GM19023 (cell line): ENCODE measurements at regions not wholly inside any gene's neighbourhood (a gene's known extent, or its start where the extent isn't known, plus 50 kb on each side); places are given as distances from the start of the nearest gene placed in this dataset.

Experiments
- ATAC-seq: cut with Tn5 transposase; IDR thresholded peaks from one replicate; pipeline ENCODE4 v1.9.1; 2021; ENCODE audit warnings: mild to moderate bottlenecking, moderate library complexity; ENCODE audit not compliant: unreplicated experiment

DNA sequence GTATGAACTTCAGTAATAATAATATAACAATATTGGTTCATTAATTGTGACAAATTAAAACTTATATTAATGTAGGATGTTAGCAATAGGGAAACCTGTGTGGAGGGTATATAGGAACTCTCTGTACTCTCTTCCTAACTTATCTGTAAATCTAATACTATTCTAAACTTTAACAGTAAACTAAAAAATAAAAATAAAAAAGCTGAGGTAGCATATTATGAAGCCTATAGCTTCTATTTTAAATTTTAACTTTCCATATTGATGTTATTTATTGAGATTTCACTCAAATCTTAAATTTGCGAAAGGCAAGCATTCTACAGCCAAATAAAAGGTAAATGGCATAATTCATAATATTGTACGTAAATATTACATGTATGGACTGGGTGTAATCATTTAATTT is 326.4 kb downstream of the MEI4 start:
- no peak for ATAC-seq

DNA sequence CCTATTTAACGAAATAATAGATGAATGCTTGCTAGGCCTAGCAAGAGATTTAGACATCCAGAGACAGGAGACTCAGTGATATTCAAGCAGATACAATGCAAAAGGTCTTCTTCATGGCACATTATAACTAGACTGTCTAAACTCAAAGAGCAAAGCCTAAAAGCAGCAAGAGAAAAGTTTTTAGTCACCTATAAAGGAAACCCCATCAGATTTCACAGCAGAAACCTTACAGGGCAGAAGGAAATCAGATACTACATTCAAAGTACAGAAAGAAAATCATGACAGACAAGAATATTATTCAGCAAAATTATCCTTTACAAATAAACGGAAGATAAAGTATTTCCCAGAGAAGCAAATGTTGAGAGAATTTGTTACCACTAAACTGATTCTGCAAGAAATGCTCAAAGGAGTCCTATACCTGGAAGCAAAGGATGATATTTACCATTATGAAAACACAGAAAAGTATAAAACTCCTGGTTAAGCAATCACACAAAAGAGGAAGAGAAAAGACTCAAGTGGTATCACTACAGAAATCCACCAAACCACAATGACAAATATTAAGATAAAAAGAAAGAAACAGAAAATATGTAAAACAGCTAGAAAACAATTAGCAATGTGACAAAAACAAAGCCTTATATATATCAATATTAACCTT is 333.7 kb downstream of the MEI4 start:
- ATAC-seq: no peak

DNA sequence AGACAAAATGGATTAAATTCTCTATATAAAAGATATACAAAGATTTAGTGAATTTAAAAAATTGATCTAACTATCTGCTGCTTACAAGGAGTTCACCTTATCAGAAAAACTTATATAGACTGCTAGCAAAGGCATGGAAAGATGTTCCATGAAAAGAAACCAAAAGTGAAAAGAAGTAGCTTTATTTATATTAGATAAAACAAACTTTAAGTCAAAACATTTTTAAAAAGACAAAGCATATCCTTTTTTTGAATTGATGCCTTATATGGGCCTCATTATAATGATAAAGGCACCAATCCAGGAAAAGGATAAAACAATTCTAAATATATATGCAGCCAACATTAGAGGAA is 334.2 kb downstream of the MEI4 start:
- no peak for ATAC-seq

DNA sequence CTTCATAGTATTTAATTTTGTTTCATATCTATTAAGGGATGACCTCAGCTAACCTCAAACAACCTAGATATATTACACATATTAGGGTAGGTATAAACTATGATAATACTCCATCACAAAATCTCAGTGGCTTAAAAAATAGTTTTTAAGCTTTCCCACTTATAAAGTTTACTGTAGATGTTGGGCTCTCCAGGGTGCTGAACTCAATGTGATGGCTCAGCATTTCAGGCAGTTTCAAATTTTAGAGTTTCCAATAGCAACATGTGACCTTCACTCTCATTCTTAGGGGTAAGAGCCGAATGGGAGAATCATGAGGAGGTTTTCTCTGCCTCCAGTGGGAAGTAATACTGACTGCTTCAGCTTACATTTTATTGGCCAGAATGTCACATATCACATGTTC is 357.3 kb downstream of the MEI4 start:
- ATAC-seq: no peak

DNA sequence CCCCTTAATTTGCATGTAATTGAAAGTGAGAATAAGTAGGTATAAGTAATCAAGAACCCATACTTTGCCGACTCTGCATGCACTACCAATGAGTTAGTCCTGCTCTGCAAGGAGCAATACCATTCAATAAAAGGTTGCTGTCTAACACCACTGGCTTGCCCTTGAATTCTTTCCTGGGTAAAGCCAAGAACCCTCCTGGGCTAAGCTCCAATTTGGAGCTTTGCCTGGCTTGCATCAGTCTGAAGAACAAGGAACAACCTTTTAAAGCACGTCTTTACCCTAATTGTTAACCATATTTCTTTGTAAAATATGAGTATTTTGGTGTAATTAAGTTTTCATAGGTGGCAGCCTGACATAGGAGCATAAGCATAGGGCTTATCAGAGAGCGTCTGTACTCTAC is 367.7 kb downstream of the MEI4 start:
- no peak for ATAC-seq

DNA sequence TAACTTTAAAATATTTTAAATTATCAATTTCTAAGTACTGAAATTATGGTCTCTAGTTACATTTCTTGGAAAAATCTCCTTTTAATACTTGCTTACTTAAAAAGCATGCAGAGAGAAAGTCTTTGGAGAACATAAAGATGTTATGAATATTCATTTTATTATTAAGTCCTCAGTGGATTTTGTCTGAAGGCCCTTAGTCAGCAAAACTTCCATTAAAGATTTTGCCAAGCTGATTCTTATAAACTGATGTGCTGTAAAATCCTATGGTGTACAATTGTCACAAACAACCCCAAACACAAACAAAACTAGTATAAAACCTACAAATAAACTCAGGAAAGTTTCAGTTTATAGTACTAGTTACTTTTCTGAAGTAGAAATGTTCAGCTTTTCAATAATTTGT is 372.7 kb downstream of the MEI4 start:
- ATAC-seq: no peak

DNA sequence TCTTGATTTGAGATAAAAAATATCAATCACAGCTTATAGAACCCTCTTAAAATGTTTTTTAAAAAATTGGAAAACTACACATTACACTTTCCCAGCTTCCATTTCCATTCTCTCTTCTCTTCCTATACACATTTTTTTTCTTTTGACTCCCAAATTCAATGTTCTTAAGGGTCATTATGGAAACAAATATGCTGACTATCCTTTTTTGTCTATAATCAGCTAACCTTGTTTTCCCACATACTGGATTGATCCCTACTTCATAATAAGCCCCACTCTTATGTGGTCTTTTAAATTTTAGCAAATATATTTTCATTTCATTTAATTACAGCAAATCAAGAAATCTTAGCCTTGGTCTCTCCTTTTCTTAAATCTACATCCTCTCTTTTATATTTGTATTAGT is 378.4 kb downstream of the MEI4 start:
- ATAC-seq: no peak

DNA sequence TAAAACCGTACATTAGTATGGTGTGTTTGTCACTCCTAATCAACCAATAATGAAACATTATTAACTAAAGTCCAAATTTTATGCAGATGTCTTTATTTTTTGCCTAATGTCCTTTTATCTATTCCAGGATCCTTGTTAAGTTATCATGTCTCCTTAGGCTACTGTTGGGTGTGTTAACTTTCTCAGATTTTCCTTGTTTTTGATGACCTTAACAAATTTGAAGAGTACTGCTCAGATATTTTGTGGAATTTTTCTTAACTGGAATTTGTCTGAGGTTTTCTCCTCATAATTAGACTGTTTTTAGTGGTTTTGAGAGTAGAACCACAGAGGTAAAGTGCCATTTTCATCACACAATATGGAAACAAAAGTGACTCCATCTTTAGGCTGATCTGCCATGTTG is 406.3 kb downstream of the MEI4 start:
- ATAC-seq: no peak

DNA sequence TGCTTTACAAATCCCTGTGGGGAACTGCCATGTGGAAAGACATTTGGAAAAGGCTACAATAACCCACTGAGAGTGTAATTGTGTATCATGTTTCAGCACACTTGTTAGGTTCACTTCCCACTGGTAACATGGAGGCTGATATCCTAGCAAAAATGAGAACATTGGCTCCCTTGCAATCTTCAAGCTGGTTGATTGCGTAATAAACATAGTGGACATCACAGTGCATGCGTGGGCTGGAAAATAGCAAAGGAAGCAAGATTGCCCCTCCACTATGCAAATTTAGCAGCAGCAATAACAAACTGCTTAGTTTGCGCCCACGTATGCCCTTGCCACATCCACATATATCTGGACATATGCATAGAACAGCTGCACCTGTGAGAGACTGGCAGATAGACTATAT is 410.2 kb downstream of the MEI4 start:
- no peak for ATAC-seq

DNA sequence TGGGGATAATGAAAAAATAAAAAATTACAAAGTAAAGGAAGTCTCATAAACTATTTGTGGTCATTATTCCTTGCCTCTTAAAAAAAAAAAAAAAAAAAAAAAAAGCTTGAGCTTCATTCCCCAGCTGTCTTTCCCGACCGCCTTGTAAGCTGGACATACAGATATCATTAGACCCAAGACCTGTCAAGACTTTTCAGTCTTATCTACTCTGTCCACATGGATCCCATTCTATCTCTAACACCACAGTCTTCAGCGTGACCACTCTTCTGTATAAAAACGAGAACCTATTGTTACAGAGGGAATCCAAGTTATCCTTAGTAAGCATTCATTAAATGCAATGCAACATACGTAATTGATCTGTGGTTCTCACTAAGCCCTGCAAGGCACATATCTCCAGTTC is 423.5 kb downstream of the MEI4 start:
- no peak for ATAC-seq

DNA sequence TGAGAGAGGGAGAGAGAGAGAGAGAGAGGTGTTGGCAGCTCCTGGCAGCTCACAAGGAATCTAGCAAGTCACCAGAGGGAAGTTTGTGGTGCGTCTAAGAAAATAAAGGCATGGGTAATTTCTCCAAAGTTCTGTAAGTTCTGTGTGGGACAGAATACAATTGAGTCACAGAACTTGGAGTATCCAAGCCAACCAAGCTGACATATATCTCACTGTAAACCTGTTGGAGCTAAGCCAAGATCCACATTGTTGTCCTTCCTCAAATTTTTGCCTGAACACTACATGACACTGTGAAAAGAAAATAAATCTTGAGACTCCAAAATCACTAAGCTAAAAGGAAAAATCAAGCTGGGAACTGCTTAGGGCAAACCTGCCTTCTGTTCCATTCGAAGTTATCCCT is 436.7 kb downstream of the MEI4 start:
- no peak for ATAC-seq

DNA sequence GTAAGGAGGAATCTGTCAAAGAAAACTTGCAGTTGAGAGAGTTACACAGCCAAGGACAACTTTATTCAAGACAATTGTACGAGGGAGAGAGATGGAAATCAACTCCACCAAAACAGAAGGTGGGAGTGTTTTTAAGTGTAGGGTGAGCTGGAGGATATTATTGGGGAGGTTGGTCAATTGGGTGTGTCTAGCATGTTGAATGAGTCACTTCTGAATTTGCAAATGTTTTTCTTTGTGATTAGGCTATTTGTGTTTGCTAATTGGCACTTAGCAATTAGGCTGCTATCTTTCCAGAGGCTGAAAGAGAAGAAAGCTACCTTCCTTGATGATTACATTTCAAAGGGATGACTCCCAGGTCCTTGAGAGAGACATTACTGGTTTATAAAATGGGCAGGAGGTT is 441.1 kb downstream of the MEI4 start:
- ATAC-seq: no peak

DNA sequence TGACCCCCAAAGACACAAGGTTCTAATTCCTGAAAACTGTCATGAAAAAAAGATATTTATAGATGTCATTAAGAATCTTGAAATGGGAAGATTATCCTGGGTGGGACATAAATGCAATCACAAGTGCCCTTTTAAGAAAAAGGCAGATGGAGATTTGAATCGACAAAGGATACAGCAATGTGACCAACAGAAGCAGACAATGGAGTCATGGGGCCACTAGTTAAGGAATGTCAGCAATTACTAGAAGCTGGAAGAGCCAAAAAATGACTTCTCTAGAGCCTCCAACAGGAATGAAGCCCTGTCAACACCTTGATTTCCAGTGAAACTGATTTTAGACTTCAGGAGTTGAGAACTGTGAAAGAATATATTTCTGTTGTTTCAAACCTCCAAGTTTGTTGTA is 448.5 kb downstream of the MEI4 start:
- no peak for ATAC-seq

DNA sequence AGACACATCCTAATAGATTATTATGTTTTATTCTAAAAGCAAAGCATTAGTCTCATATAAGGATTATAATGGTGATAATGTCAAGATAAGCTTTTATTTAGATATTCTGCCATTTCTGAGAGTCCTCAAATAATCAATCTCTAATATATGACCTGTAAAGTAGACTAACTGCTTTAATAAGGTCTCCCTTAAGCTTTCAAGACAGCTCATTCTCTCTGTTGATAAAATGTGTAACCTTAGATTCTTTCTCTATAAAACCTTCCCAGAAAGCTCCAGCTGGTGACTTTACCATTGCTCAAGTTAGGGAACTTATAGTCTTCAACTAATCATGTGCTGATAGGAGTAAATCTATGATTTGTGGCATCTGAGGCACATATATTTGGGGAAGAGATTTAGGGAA is 457.8 kb downstream of the MEI4 start:
- no peak for ATAC-seq

DNA sequence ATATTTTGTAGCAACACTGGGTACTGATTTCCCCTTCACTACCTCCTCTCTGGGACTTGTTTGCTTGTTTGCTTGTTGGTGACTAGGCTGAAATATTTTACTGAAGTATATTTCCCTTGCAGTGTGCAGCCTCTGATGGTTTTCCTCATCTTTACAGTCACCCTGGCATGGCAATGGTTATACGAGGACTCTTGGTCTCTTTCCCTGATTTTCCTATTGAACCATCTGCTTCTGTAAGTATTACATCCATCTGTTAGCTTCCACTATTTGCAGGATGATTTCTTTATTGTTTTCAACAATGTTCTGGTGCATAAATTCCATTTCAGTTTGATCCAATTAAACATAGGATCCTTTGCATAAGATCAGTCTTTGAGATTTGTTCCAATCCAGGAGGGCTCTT is 465.1 kb downstream of the MEI4 start:
- ATAC-seq: no peak

DNA sequence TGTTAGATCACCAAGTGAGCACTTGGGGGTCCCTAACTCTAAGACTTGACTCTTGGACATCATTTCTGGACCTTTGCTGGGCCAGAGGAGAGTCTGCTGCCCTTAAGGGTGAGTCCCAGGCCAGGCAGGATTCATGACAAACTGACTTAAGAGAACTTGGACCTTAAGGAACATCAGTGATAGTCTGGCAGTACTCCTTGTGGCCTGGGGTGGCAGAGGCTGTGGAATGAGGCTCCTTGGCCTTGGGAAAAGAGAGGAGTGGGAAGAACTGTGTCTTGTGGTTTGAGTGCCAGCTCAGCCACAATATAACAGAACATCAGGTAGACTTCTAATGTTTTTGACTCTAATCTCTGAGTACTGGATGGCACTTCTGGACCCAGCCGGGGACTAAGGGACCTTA is 478.7 kb downstream of the MEI4 start:
- no peak for ATAC-seq

DNA sequence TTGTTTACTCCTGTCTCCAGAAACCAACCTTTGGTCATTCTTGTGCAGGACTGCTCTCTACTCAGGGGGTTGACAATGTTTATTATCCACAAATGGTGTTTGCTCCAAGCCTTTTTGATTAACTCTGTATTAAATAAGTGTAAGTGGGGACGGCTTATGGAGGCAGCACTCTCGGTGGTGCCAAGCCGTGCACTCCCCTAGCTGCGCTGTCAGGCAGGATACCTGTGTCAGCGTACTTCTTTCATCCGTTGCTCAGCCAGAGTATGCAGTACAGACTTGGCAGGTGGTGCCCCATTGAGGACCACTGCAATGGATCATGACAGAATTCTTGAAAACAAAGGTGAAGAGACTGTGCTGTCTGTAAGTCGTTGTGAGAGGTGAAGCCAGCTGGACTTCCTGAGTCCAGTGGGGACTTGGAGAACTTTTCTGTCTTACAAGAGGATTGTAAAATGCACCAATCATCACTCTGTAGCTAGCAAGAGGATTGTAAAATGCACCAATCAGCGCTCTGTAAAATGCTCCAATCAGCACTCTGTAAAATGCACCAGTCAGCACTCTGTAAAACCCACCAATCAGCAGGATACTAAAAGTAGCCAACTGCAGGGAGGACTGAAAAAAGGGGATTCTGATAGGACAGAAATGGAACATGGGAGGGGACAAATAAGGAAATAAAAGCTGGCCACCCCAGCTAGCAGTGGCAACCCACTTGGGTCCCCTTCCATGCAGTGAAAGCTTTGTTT is 480.0 kb downstream of the MEI4 start:
- ATAC-seq: no peak

DNA sequence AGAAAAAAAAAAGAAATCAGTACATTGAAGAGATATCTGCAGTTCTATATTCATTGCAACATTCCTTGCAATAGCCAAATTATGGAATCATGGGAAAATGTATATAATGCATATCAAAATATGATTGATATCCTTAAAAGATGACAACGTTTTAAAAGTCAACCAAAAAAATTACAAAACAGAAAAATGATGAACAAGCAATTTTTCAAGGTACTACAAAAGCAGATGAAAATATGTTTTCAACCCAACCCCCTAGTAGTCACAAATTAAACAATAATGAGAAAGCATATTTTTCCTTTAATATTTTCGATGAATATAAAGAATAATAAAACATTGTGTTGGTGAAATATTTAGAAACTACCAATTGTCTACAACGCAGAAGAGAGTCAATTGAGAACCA is 497.6 kb downstream of the MEI4 start:
- ATAC-seq: no peak

DNA sequence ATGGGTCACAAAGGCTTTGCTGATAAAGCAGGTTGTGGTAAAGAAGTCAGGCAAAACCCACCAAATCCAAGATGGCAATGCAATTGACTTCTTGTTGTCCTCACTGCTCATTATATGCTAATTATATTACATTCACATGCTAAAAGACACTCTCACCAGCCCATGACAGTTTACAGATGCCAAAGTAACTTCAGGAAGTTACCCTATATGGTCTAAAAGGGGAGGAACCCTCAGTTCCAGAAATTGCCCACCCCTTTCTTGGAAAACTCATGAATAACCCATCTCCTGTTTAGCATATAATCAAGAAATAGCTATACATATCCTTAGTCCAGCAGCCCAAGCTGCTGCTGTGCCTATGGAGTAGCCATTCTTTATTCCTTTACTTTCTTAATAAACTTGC is 501.1 kb downstream of the MEI4 start:
- no peak for ATAC-seq

DNA sequence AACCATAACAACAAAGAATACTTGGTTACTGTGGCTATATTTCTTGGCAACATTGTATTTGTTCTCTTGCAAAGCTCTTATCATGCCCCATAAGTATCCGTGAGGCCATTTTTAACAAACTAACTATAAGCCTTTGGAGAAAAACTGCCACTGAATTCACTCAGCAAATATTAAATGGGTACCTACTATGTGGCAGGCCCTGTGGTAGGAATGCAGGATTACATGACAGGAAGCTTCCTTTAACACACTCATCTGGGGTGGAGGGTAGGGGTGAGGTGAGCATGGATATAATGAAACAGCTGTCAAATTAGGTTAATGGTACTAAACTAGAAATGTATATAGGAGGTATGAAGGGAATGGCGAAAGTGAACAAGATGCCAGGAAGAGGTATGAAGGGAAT is 504.8 kb downstream of the MEI4 start:
- ATAC-seq: no peak

DNA sequence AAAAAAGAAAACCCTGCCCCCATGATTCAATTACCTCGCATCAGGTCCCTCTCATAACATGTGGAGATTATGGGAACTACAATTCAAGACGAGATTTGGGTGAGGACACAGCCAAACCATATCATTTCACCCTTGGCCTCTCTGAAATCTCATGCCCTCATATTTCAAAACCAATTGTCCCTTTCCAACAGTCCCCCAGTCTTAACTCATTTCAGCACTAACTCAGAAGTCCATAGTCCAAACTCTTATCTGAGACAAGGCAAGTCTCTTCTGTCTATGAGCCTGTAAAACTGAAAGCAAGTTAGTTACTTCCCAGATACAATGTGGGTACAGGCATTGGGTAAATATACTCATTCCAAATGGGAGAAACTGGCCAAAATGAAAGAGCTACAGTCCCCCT is 536.1 kb downstream of the MEI4 start:
- no peak for ATAC-seq

DNA sequence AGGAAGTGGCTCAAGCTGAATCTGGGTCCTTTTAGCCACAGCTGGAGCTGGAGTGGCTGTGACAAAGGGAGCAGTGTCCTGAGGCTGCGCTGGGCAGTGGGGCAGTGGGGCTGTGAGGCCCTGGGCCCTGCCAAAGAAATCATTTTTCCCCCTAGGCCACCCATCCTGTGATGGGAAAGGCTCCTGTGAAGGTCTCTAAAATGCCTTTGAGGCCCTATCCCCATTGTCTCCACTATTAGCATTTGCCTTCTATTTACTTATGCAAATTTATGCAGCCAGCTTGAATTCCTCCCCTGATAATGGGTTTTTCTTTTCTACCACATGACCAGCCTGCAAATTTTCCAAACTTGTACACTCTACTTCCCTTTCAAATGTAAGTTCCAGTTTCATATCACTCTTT is 539.2 kb downstream of the MEI4 start:
- ATAC-seq: no peak

DNA sequence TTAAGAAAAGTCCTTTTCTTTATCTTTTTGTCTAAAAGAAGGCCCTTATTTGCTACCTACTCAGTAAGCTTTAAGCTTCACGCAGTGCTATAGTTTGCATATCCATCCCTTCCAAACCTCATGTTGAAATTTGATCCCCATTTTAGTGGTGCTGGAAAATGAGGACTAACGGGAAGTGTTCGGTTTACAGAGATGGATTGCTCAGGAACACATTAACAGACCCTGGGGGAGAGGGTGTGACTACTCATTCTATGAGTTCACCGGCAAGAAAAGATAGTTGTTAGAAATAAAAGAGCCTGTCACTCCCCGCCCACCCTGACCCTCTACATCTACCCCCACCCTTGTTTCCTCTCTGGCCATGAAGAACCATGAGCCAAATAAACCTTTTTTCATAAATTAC is 546.2 kb downstream of the MEI4 start:
- no peak for ATAC-seq
